ENCODE measurements at regions not wholly inside any gene's neighbourhood (a gene's known extent, or its start where the extent isn't known, plus 50 kb on each side); places are given as distances from the start of the nearest gene placed in this dataset.

DNA sequence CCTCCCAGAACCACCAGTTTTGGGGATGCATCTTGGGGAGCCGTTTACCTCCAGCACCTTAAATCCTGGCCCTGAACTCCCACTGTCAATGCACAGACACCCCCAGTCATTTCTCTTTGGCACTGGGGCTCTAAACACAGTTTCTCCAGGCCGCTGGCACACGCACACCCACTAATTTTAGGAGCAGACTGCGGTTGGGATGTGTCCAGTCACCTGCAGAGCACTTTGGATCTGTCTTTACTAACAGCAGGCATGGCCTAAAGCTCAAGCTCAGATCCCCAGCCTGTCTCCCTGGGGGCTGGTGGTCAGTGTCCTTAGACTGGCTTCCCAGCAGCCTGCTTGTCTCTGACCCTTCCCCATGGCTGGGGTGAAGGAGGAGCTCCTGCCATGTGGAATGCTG lies 49.9 kb downstream of the SYNE3 start:
- H3F3A ChIP-seq (ENCODE audit: control insufficient read depth, insufficient read depth), result peaks cover 6% of the 10 kb centered on the region; the same call in 1 of the 2 replicates
- peaks cover 34% of the 10 kb centered on the region for H3K4me1 ChIP-seq (ENCODE audit: control insufficient read depth, low read length)
- no peaks in the 10 kb centered on the region for H3K9me3 ChIP-seq (ENCODE audit: control insufficient read depth, insufficient read depth, low read length)
- no peaks in the 10 kb centered on the region for H3K36me3 ChIP-seq (ENCODE audit: control insufficient read depth, low read length)
- H3K4me3 ChIP-seq (ENCODE audit: low read length), result no peak overlapping the region
- TF ChIP-seq EZH2phosphoT487 (IDR thresholded peaks at IDR 0.05; ENCODE audit: borderline replicate concordance, low read length) (no peak), CTCF (IDR thresholded peaks at IDR 0.05; ENCODE audit: low read depth, low read length, poor library complexity, severe bottlenecking) (no peak)
- no peaks in the 10 kb centered on the region for H4K20me1 ChIP-seq (ENCODE audit: control insufficient read depth, insufficient read depth, low read depth, low read length)
- no peak overlapping the region for H3K4me2 ChIP-seq (ENCODE audit: low read length)
- H3K27me3 ChIP-seq (ENCODE audit: control insufficient read depth, low read length), result no peaks in the 10 kb centered on the region
- no peaks in the 10 kb centered on the region for H3K9me2 ChIP-seq (replicated peaks; ENCODE audit: control insufficient read depth, low read length)
- no peak overlapping the region for H3K27ac ChIP-seq (ENCODE audit: low read depth, low read length)
- H3K79me2 ChIP-seq (ENCODE audit: control insufficient read depth, low read length), result no peaks in the 10 kb centered on the region

GRCh38 chr14:95465936-95466335 lies 50.5 kb downstream of the SYNE3 start:
- no peaks in the 10 kb centered on the region for H3K9me2 ChIP-seq (replicated peaks; ENCODE audit: control insufficient read depth, low read length)
- peaks cover 6% of the 10 kb centered on the region; the same call in 1 of the 2 replicates for H3F3A ChIP-seq (ENCODE audit: control insufficient read depth, insufficient read depth)
- peaks cover 34% of the 10 kb centered on the region for H3K4me1 ChIP-seq (ENCODE audit: control insufficient read depth, low read length)
- TF ChIP-seq EZH2phosphoT487 (IDR thresholded peaks at IDR 0.05; ENCODE audit: borderline replicate concordance, low read length), result no peak
- no peak for TF ChIP-seq CTCF (IDR thresholded peaks at IDR 0.05; ENCODE audit: low read depth, low read length, poor library complexity, severe bottlenecking)
- no peak overlapping the region for H3K27ac ChIP-seq (ENCODE audit: low read depth, low read length)
- no peaks in the 10 kb centered on the region for H3K79me2 ChIP-seq (ENCODE audit: control insufficient read depth, low read length)
- H3K36me3 ChIP-seq (ENCODE audit: control insufficient read depth, low read length), result no peaks in the 10 kb centered on the region
- no peaks in the 10 kb centered on the region for H3K27me3 ChIP-seq (ENCODE audit: control insufficient read depth, low read length)
- H3K9me3 ChIP-seq (ENCODE audit: control insufficient read depth, insufficient read depth, low read length), result no peaks in the 10 kb centered on the region
- no peak overlapping the region for H3K4me3 ChIP-seq (ENCODE audit: low read length)
- no peaks in the 10 kb centered on the region for H4K20me1 ChIP-seq (ENCODE audit: control insufficient read depth, insufficient read depth, low read depth, low read length)
- no peak overlapping the region for H3K4me2 ChIP-seq (ENCODE audit: low read length)

DNA sequence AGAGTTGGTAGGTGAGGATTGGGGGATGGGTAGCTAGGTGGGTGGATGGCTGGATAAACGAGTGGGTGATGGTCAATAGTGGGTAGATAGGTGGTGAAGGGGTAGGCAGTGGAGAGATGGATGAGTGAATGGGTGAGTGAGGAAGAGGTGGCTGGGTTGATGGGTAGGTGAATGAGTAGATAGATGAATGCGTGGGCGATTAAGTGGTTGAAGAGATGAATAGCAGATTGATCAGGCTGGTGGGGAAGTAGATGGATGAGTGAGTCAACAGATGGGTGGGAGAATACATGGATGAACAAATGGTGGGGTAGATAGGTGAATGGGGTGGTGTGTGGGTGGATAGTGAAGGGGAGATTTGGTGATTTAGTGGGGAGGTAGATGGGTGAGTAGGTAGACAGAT lies 51.1 kb downstream of the SYNE3 start:
- H3K79me2 ChIP-seq (ENCODE audit: control insufficient read depth, low read length), result no peaks in the 10 kb centered on the region
- TF ChIP-seq CTCF (IDR thresholded peaks at IDR 0.05; ENCODE audit: low read depth, low read length, poor library complexity, severe bottlenecking), result no peak
- TF ChIP-seq EZH2phosphoT487 (IDR thresholded peaks at IDR 0.05; ENCODE audit: borderline replicate concordance, low read length), result no peak
- H3K27me3 ChIP-seq (ENCODE audit: control insufficient read depth, low read length), result no peaks in the 10 kb centered on the region
- no peak overlapping the region for H3K4me3 ChIP-seq (ENCODE audit: low read length)
- H3K9me2 ChIP-seq (replicated peaks; ENCODE audit: control insufficient read depth, low read length), result no peaks in the 10 kb centered on the region
- peaks cover 6% of the 10 kb centered on the region; the same call in 1 of the 2 replicates for H3F3A ChIP-seq (ENCODE audit: control insufficient read depth, insufficient read depth)
- H3K36me3 ChIP-seq (ENCODE audit: control insufficient read depth, low read length), result no peaks in the 10 kb centered on the region
- H4K20me1 ChIP-seq (ENCODE audit: control insufficient read depth, insufficient read depth, low read depth, low read length), result no peaks in the 10 kb centered on the region
- H3K4me2 ChIP-seq (ENCODE audit: low read length), result peak overlapping the region; percentile 78
- peak overlapping the region; percentile 84 for H3K27ac ChIP-seq (ENCODE audit: low read depth, low read length)
- H3K4me1 ChIP-seq (ENCODE audit: control insufficient read depth, low read length), result peaks cover 34% of the 10 kb centered on the region
- H3K9me3 ChIP-seq (ENCODE audit: control insufficient read depth, insufficient read depth, low read length), result no peaks in the 10 kb centered on the region
